ENCODE measurements at regions not wholly inside any gene's neighbourhood (a gene's known extent, or its start where the extent isn't known, plus 50 kb on each side); places are given as distances from the start of the nearest gene placed in this dataset.

- Histone ChIP-seq H3K4me3 (no peak overlapping the region), H3K4me1 (no peaks in the 10 kb centered on the region), H3K36me3 (replicated peaks in 1 of 2; ENCODE audit: insufficient read depth in 1 of 2, low read depth in 2 of 2) (no peaks in the 10 kb centered on the region), H3K9me3 (no peaks in the 10 kb centered on the region), H3K27me3 (no peaks in the 10 kb centered on the region), H3K27ac (no peak overlapping the region)
- no peak for TF ChIP-seq POLR2A (IDR thresholded peaks at IDR 0.05)
- TF ChIP-seq CTCF (IDR thresholded peaks at IDR 0.05): no peak
- WGBS, 2 donors: 38 to 44% methylated on average over 1 of the region's 1 CpG
- intact Hi-C loops (cut with DNase I): no loop called here
- ATAC-seq: no peak
- no peak for DNase-seq
These were observed 535.2 kb upstream of the CDH2 start for GRCh38 chr18:28712172-28712571.

- Histone ChIP-seq H3K27ac (no peak overlapping the region), H3K9me3 (no peaks in the 10 kb centered on the region), H3K4me3 (no peak overlapping the region), H3K36me3 (replicated peaks in 1 of 2; ENCODE audit: insufficient read depth in 1 of 2, low read depth in 2 of 2) (no peaks in the 10 kb centered on the region), H3K4me1 (no peaks in the 10 kb centered on the region), H3K27me3 (no peaks in the 10 kb centered on the region)
- DNase-seq (no peak), ATAC-seq (no peak)
- intact Hi-C loops (cut with DNase I): no loop called here
- TF ChIP-seq POLR2A (IDR thresholded peaks at IDR 0.05): no peak
- no peak for TF ChIP-seq CTCF (IDR thresholded peaks at IDR 0.05)
- 33 to 42% methylated on average over 1 of the region's 1 CpG for WGBS, 2 donors
These were observed 534.2 kb upstream of the CDH2 start for GRCh38 chr18:28711096-28711495.

- H3K27ac ChIP-seq: no peak overlapping the region
- TF ChIP-seq POLR2A (IDR thresholded peaks at IDR 0.05) (no peak), CTCF (IDR thresholded peaks at IDR 0.05) (no peak)
- H3K4me3 ChIP-seq: no peak overlapping the region
- H3K4me1 ChIP-seq: no peaks in the 10 kb centered on the region
- intact Hi-C loops (cut with DNase I): no loop called here
- no peaks in the 10 kb centered on the region for H3K9me3 ChIP-seq
- no peaks in the 10 kb centered on the region for H3K27me3 ChIP-seq
- WGBS, 2 donors: 67 to 71% methylated on average over 4 of the region's 4 CpGs
- no peaks in the 10 kb centered on the region for H3K36me3 ChIP-seq (replicated peaks in 1 of 2; ENCODE audit: insufficient read depth in 1 of 2, low read depth in 2 of 2)
- ATAC-seq: no peak
- DNase-seq: no peak
These were observed 530.1 kb upstream of the CDH2 start for GRCh38 chr18:28707006-28707405.

GRCh38 chr18:28706397-28706796 lies 529.5 kb upstream of the CDH2 start:
- H3K4me3 ChIP-seq: no peak overlapping the region
- DNase-seq: no peak
- TF ChIP-seq POLR2A (IDR thresholded peaks at IDR 0.05) (no peak), CTCF (IDR thresholded peaks at IDR 0.05) (no peak)
- intact Hi-C loops (cut with DNase I): no loop called here
- no peaks in the 10 kb centered on the region for H3K9me3 ChIP-seq
- ATAC-seq: no peak
- WGBS, 2 donors: 54 to 82% methylated on average over 4 of the region's 4 CpGs
- H3K27me3 ChIP-seq: no peaks in the 10 kb centered on the region
- no peaks in the 10 kb centered on the region for H3K4me1 ChIP-seq
- no peaks in the 10 kb centered on the region for H3K36me3 ChIP-seq (replicated peaks in 1 of 2; ENCODE audit: insufficient read depth in 1 of 2, low read depth in 2 of 2)
- no peak overlapping the region for H3K27ac ChIP-seq

DNA sequence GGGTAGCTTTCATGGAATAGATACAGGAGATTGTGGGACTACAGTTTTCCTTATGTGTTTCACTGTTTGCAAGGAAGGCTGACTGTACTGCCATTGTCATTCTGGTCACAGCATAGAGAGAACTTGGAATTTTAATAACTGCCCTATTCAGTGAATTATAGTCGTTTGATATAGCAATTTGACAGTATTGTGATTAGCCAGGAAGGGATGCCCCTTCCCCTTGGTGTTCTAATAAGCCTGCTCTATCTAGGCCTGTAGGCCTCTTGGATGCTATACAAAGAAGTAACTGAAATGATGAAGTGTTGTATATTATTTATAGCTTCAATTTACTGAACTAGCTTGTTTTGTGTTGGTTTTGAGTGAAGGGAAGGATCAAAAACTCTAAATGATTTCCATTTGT lies 528.6 kb upstream of the CDH2 start:
- Histone ChIP-seq H3K27ac (no peak overlapping the region), H3K4me3 (no peak overlapping the region), H3K4me1 (no peaks in the 10 kb centered on the region), H3K36me3 (replicated peaks in 1 of 2; ENCODE audit: insufficient read depth in 1 of 2, low read depth in 2 of 2) (no peaks in the 10 kb centered on the region), H3K9me3 (no peaks in the 10 kb centered on the region), H3K27me3 (no peaks in the 10 kb centered on the region)
- DNase-seq (no peak), ATAC-seq (no peak)
- TF ChIP-seq CTCF (IDR thresholded peaks at IDR 0.05) (no peak), POLR2A (IDR thresholded peaks at IDR 0.05) (no peak)
- 20 to 26% methylated on average over 1 of the region's 1 CpG for WGBS, 2 donors
- intact Hi-C loops (cut with DNase I): no loop called here

Data from body of pancreas (tissue), 4 donors.